Stimulated activated CD4-positive, alpha-beta T cell treated with anti-CD3 and anti-CD28 coated beads, Interleukin-4, amount 100 ng/mL, for 48 hours (primary cell): ENCODE measurements at regions not wholly inside any gene's neighbourhood (a gene's known extent, or its start where the extent isn't known, plus 50 kb on each side); places are given as distances from the start of the nearest gene placed in this dataset.

Experiments used
- DNase-seq, 2 donors: peaks; one replicate each; pipeline ENCODE4 v3.0.0-alpha.2; 2020; ENCODE audit warnings: low read depth in 2 of 2

- no peak for DNase-seq
Measured at GRCh38 chr18:8966821-8967220, 135.7 kb upstream of the NDUFV2 start.

- no peak for DNase-seq
Measured at GRCh38 chr18:8967573-8967972, 134.9 kb upstream of the NDUFV2 start.

- DNase-seq = no peak
Measured at GRCh38 chr18:8969639-8970390, 132.7 kb upstream of the NDUFV2 start.

- DNase-seq = no peak
Measured at GRCh38 chr18:8970843-8971242, 131.7 kb upstream of the NDUFV2 start.

- no peak for DNase-seq
Measured at GRCh38 chr18:8972116-8972515, 130.4 kb upstream of the NDUFV2 start.

GRCh38 chr18:8974279-8974678, 128.2 kb upstream of the NDUFV2 start:
- DNase-seq = no peak

GRCh38 chr18:8974696-8975095, 127.8 kb upstream of the NDUFV2 start:
- no peak for DNase-seq

- no peak for DNase-seq
Measured at GRCh38 chr18:8975624-8976023, 126.9 kb upstream of the NDUFV2 start.

GRCh38 chr18:8976606-8977005, 125.9 kb upstream of the NDUFV2 start:
- no peak for DNase-seq

GRCh38 chr18:8977166-8977565, 125.3 kb upstream of the NDUFV2 start:
- no peak for DNase-seq

- DNase-seq = no peak
Measured at GRCh38 chr18:8977701-8978100, 124.8 kb upstream of the NDUFV2 start.

GRCh38 chr18:8978394-8978793, 124.1 kb upstream of the NDUFV2 start:
- DNase-seq = no peak

- no peak for DNase-seq
Measured at GRCh38 chr18:8979258-8979988, 123.1 kb upstream of the NDUFV2 start.

- no peak for DNase-seq
Measured at GRCh38 chr18:8980496-8980895, 122.0 kb upstream of the NDUFV2 start.

- DNase-seq = no peak
Measured at GRCh38 chr18:8980918-8981317, 121.6 kb upstream of the NDUFV2 start.

GRCh38 chr18:8982416-8983183, 119.9 kb upstream of the NDUFV2 start:
- no peak for DNase-seq

GRCh38 chr18:8983195-8983594, 119.3 kb upstream of the NDUFV2 start:
- no peak for DNase-seq

- no peak for DNase-seq
Measured at GRCh38 chr18:8984131-8984721, 118.3 kb upstream of the NDUFV2 start.

- no peak for DNase-seq
Measured at GRCh38 chr18:8987241-8987640, 115.3 kb upstream of the NDUFV2 start.

- peak; percentile 23 to 38 for DNase-seq
Measured at GRCh38 chr18:8988260-8988871, 114.1 kb upstream of the NDUFV2 start.

- no peak for DNase-seq
Measured at GRCh38 chr18:8989017-8989416, 113.5 kb upstream of the NDUFV2 start.

GRCh38 chr18:8989855-8990254, 112.6 kb upstream of the NDUFV2 start:
- no peak for DNase-seq
